ENCODE measurements at regions not wholly inside any gene's neighbourhood (a gene's known extent, or its start where the extent isn't known, plus 50 kb on each side); places are given as distances from the start of the nearest gene placed in this dataset.

DNA sequence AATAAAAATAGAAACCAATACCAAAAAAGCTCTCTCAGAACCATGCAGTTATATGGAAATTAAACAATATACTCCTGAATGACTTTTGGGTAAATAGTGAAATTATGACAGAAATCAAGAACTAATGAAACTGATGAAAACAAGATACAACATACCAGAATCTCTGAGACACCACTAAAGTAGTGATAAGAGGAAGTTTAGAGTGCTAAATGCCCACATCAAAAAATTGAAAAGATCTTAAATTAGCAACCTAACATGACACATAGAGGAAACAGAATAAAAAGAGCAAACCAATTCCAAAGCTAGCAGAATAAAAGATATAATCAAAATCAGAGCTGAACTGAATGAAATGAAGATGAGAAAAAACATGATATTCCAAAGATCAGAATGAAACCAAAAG lies 430.9 kb downstream of the LTN1 start:
- TF ChIP-seq, protein P1, sequence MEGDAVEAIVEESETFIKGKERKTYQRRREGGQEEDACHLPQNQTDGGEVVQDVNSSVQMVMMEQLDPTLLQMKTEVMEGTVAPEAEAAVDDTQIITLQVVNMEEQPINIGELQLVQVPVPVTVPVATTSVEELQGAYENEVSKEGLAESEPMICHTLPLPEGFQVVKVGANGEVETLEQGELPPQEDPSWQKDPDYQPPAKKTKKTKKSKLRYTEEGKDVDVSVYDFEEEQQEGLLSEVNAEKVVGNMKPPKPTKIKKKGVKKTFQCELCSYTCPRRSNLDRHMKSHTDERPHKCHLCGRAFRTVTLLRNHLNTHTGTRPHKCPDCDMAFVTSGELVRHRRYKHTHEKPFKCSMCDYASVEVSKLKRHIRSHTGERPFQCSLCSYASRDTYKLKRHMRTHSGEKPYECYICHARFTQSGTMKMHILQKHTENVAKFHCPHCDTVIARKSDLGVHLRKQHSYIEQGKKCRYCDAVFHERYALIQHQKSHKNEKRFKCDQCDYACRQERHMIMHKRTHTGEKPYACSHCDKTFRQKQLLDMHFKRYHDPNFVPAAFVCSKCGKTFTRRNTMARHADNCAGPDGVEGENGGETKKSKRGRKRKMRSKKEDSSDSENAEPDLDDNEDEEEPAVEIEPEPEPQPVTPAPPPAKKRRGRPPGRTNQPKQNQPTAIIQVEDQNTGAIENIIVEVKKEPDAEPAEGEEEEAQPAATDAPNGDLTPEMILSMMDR (IDR thresholded peaks at IDR 0.05; ENCODE audit: low read depth, low read length, poor library complexity, severe bottlenecking), result no peak
- no peak for TF ChIP-seq EZH2phosphoT487 (IDR thresholded peaks at IDR 0.05; ENCODE audit: borderline replicate concordance, low read length)
